ENCODE measurements at regions not wholly inside any gene's neighbourhood (a gene's known extent, or its start where the extent isn't known, plus 50 kb on each side); places are given as distances from the start of the nearest gene placed in this dataset.

DNA sequence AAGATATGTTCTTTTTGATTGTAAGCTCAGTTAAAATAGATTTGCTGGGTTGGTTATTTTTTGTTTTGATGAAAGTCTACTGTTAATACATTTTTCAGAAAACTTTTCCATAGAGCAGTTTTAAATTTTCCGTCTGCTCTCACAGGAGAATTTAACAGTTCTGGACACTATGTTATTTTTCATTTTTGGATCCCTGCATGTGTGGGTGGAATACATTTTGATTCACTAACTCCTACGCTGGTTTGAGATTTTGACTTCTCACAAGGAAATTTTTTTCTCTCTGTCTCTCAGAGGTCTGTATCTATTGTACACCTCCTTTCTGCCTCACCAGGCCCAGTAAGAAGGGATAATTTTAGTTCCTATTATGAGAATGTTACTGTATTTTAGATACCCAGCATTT lies 502.4 kb downstream of the CDH10 start:
- Histone ChIP-seq H2AFZ (ENCODE audit: low read length) (no peak overlapping the region), H3K4me1 (ENCODE audit: low read length) (no peaks in the 10 kb centered on the region), H3K9ac (ENCODE audit: low read length) (no peak overlapping the region), H4K20me1 (ENCODE audit: insufficient read depth, low read length) (no peaks in the 10 kb centered on the region), H3F3A (ENCODE audit: insufficient read depth, low read length) (no peaks in the 10 kb centered on the region), H3K36me3 (replicated peaks; ENCODE audit: insufficient read depth, low read length) (no peaks in the 10 kb centered on the region), H3K4me2 (ENCODE audit: low read depth, low read length) (no peak overlapping the region), H3K27ac (ENCODE audit: low read length) (no peak overlapping the region), H3K4me3 (ENCODE audit: low read length) (no peak overlapping the region), H3K79me2 (ENCODE audit: low read length) (no peaks in the 10 kb centered on the region), H3K9me3 (replicated peaks; ENCODE audit: insufficient read depth, low read length) (no peaks in the 10 kb centered on the region), H3K9me2 (replicated peaks; ENCODE audit: insufficient read depth, low read length) (no peaks in the 10 kb centered on the region), H3K27me3 (replicated peaks; ENCODE audit: insufficient read depth, low read length) (no peaks in the 10 kb centered on the region)
- TF ChIP-seq EZH2phosphoT487 (IDR thresholded peaks at IDR 0.05; ENCODE audit: low read length) (no peak), EZH2 (optimal IDR thresholded peaks at IDR 0.05; ENCODE audit: low read depth, low read length) (no peak)
- TF ChIP-seq, protein P1, sequence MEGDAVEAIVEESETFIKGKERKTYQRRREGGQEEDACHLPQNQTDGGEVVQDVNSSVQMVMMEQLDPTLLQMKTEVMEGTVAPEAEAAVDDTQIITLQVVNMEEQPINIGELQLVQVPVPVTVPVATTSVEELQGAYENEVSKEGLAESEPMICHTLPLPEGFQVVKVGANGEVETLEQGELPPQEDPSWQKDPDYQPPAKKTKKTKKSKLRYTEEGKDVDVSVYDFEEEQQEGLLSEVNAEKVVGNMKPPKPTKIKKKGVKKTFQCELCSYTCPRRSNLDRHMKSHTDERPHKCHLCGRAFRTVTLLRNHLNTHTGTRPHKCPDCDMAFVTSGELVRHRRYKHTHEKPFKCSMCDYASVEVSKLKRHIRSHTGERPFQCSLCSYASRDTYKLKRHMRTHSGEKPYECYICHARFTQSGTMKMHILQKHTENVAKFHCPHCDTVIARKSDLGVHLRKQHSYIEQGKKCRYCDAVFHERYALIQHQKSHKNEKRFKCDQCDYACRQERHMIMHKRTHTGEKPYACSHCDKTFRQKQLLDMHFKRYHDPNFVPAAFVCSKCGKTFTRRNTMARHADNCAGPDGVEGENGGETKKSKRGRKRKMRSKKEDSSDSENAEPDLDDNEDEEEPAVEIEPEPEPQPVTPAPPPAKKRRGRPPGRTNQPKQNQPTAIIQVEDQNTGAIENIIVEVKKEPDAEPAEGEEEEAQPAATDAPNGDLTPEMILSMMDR (IDR thresholded peaks at IDR 0.05; ENCODE audit: low read length) = no peak
- DNase-seq = no peak

DNA sequence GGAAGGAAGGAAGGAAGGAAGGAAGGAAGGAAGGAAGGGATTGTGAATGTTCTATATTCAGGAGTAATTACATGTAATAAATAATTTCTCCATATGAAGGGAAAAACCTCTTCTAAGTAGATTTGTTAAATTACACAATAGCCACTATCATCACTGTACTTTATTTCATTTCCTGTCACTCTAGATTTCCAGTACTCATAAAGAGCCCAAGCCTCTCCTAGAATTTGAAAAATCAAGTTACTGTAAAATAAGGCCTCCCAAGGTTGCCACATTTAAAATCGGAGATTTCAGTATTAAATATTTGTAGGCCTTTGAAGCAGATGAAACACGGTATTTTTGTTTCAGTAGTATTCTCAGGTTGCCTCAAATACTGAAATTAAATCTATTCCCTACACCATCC lies 499.0 kb downstream of the CDH10 start:
- no peak overlapping the region for H2AFZ ChIP-seq (ENCODE audit: low read length)
- no peaks in the 10 kb centered on the region for H3K4me1 ChIP-seq (ENCODE audit: low read length)

DNA sequence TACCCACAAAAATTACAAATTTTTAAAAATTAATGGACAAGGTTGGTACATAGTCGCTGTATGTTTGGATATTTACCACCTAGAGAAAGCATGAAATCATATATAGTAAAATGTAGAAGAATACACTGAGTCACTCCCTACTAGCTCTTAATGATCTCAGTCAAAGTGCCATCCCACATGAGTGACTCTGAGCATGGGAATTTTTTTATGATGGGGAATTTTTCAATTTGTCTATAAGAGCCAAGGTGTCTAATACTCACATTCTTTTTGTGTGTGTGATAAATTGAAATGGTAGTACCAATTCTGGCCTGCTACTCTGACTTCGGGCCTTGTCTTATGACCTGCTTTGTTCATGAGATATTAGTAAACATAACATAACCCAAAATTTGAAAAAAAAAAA lies 483.2 kb downstream of the CDH10 start:
- TF ChIP-seq, protein P1 (IDR thresholded peaks at IDR 0.05; ENCODE audit: low read length) = no peak
- no peak for TF ChIP-seq EZH2 (optimal IDR thresholded peaks at IDR 0.05; ENCODE audit: low read depth, low read length)
- no peak for TF ChIP-seq EZH2phosphoT487 (IDR thresholded peaks at IDR 0.05; ENCODE audit: low read length)
- no peak overlapping the region for H3K4me2 ChIP-seq (ENCODE audit: low read depth, low read length)
- H3K9me3 ChIP-seq (replicated peaks; ENCODE audit: insufficient read depth, low read length) = no peaks in the 10 kb centered on the region
- no peaks in the 10 kb centered on the region for H3K4me1 ChIP-seq (ENCODE audit: low read length)
- no peak overlapping the region for H3K4me3 ChIP-seq (ENCODE audit: low read length)
- no peak overlapping the region for H2AFZ ChIP-seq (ENCODE audit: low read length)
- H3K9ac ChIP-seq (ENCODE audit: low read length) = no peak overlapping the region
- H3K79me2 ChIP-seq (ENCODE audit: low read length) = no peaks in the 10 kb centered on the region
- no peaks in the 10 kb centered on the region for H3K27me3 ChIP-seq (replicated peaks; ENCODE audit: insufficient read depth, low read length)
- no peaks in the 10 kb centered on the region for H3K36me3 ChIP-seq (replicated peaks; ENCODE audit: insufficient read depth, low read length)
- H4K20me1 ChIP-seq (ENCODE audit: insufficient read depth, low read length) = no peaks in the 10 kb centered on the region
- H3K27ac ChIP-seq (ENCODE audit: low read length) = no peak overlapping the region
- H3K9me2 ChIP-seq (replicated peaks; ENCODE audit: insufficient read depth, low read length) = no peaks in the 10 kb centered on the region
- no peak for DNase-seq
- no peaks in the 10 kb centered on the region for H3F3A ChIP-seq (ENCODE audit: insufficient read depth, low read length)

More for the DNA sequence above, 499.0 kb downstream of the CDH10 start:
- Histone ChIP-seq H3K4me2 (ENCODE audit: low read depth, low read length) (no peak overlapping the region), H3K9me3 (replicated peaks; ENCODE audit: insufficient read depth, low read length) (no peaks in the 10 kb centered on the region), H3K36me3 (replicated peaks; ENCODE audit: insufficient read depth, low read length) (no peaks in the 10 kb centered on the region), H3K27ac (ENCODE audit: low read length) (no peak overlapping the region), H3K79me2 (ENCODE audit: low read length) (no peaks in the 10 kb centered on the region), H3K9me2 (replicated peaks; ENCODE audit: insufficient read depth, low read length) (no peaks in the 10 kb centered on the region), H3K4me3 (ENCODE audit: low read length) (no peak overlapping the region), H3K27me3 (replicated peaks; ENCODE audit: insufficient read depth, low read length) (no peaks in the 10 kb centered on the region), H3F3A (ENCODE audit: insufficient read depth, low read length) (no peaks in the 10 kb centered on the region), H4K20me1 (ENCODE audit: insufficient read depth, low read length) (no peaks in the 10 kb centered on the region), H3K9ac (ENCODE audit: low read length) (no peak overlapping the region)
- no peak for DNase-seq
- TF ChIP-seq, protein P1 (IDR thresholded peaks at IDR 0.05; ENCODE audit: low read length) = no peak
- TF ChIP-seq EZH2 (optimal IDR thresholded peaks at IDR 0.05; ENCODE audit: low read depth, low read length) = no peak
- TF ChIP-seq EZH2phosphoT487 (IDR thresholded peaks at IDR 0.05; ENCODE audit: low read length) = no peak

Data from MM.1S (cell line).